Liver (tissue), 3 donors: ENCODE measurements at regions not wholly inside any gene's neighbourhood (a gene's known extent, or its start where the extent isn't known, plus 50 kb on each side); places are given as distances from the start of the nearest gene placed in this dataset.

Experiments
- ATF3 ChIP-seq: IDR thresholded peaks from 2 replicates; pipeline ENCODE4 v1.6.1; 2016; ENCODE audit warnings: antibody characterized with exemption
- CTCF ChIP-seq: fragments of 150-350 bp; IDR thresholded peaks from 2 replicates; pipeline ENCODE4 v1.5.1; 2017; ENCODE audit warnings: improper control_type of control experiment, low read depth, low read length; ENCODE audit not compliant: missing input control
- FOXA1 ChIP-seq: IDR thresholded peaks from 2 replicates; pipeline ENCODE4 v1.6.1; 2016; ENCODE audit warnings: antibody characterized with exemption
- HNF4G ChIP-seq: IDR thresholded peaks from 2 replicates; pipeline ENCODE4 v1.6.1; 2016; ENCODE audit warnings: antibody characterized with exemption
- MAX ChIP-seq: IDR thresholded peaks from 2 replicates; pipeline ENCODE4 v1.6.1; 2016; ENCODE audit warnings: antibody characterized with exemption
- YY1 ChIP-seq: IDR thresholded peaks from 2 replicates; pipeline ENCODE4 v1.6.1; 2016; ENCODE audit warnings: antibody characterized with exemption, mild to moderate bottlenecking
- ZBTB33 ChIP-seq: IDR thresholded peaks from 2 replicates; pipeline ENCODE4 v1.6.1; 2016; ENCODE audit warnings: antibody characterized with exemption
- donor health status: healthy.
- donor health status: healthy.

DNA sequence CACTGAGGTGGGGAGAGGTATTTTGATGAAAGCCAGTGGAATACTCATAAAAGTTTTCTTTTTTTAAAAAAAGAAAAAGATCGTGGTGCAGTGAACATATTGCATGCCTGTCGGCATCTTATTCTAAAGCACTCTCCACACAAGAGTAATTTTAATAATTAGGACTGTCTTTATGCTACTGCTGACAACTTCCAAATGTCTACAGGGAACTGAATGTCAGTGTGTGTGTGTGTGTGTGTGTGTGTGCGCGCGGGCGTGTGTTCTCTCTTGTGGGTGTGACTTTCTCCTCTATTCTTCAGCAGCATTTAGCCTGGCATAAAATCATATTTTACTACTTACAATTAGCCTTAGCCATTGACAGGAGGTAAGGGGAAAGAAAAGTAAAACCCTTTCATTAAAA, 268.5 kb downstream of the C3orf38 start:
- TF ChIP-seq MAX (no peak), CTCF (no peak), HNF4G (no peak), FOXA1 (no peak), ZBTB33 (no peak), YY1 (no peak), ATF3 (no peak)
